Urinary bladder (tissue), 3 donors: ENCODE measurements at regions not wholly inside any gene's neighbourhood (a gene's known extent, or its start where the extent isn't known, plus 50 kb on each side); places are given as distances from the start of the nearest gene placed in this dataset.

Source experiments
- DNase-seq: peaks from one replicate; pipeline ENCODE4 v3.0.0-alpha.2; 2015; ENCODE audit errors: extremely low spot score
- H3K27ac ChIP-seq: one replicate; pipeline ENCODE4 v1.5.1; 2013; ENCODE audit warnings: low read depth, mild to moderate bottlenecking, moderate library complexity
- H3K36me3 ChIP-seq: one replicate; pipeline ENCODE4 v1.6.1; 2013; ENCODE audit warnings: mild to moderate bottlenecking, moderate library complexity; ENCODE audit not compliant: insufficient read depth
- H3K4me1 ChIP-seq: one replicate; pipeline ENCODE4 v1.6.1; 2013; ENCODE audit warnings: mild to moderate bottlenecking, moderate library complexity; ENCODE audit not compliant: insufficient read depth
- H3K4me3 ChIP-seq: one replicate; pipeline ENCODE4 v1.5.1; 2013; ENCODE audit warnings: low read depth, low read length
- WGBS: extraction: QIAGEN DNeasy Blood & Tissue Kit; methylation state at CpG from one replicate; pipeline ENCODE4 v1.1.7; 2013; 5-methylcytosine and 5-hydroxymethylcytosine counted together
- donor health status: healthy with polysubstance abuse.
- donor health status: healthy.

GRCh38 chr10:75287697-75288096 is 51.9 kb upstream of the COMTD1 start:
- no peak for DNase-seq
- Histone ChIP-seq H3K4me3 (no peak overlapping the region), H3K36me3 (no peaks in the 10 kb centered on the region), H3K27ac (no peak overlapping the region), H3K4me1 (no peaks in the 10 kb centered on the region)
- 95% methylated on average over 4 of the region's 4 CpGs for WGBS

- 91% methylated on average over 2 of the region's 2 CpGs for WGBS
- Histone ChIP-seq H3K4me3 (no peak overlapping the region), H3K36me3 (no peaks in the 10 kb centered on the region), H3K27ac (no peak overlapping the region), H3K4me1 (no peaks in the 10 kb centered on the region)
- no peak for DNase-seq
Observed at GRCh38 chr10:75286901-75287300, 51.1 kb upstream of the COMTD1 start.
